NCI-H2107 (cell line): ENCODE measurements at regions not wholly inside any gene's neighbourhood (a gene's known extent, or its start where the extent isn't known, plus 50 kb on each side); places are given as distances from the start of the nearest gene placed in this dataset.
"Not testable (repeated sequence)": the region's sequence is repeated elsewhere in the genome, so short reads cannot be mapped to it uniquely, and the experiment has no call there.

Experiments
- DNase-seq: peaks from one replicate; lab custom pipeline; 2025; lab: John Stamatoyannopoulos, UW

DNA sequence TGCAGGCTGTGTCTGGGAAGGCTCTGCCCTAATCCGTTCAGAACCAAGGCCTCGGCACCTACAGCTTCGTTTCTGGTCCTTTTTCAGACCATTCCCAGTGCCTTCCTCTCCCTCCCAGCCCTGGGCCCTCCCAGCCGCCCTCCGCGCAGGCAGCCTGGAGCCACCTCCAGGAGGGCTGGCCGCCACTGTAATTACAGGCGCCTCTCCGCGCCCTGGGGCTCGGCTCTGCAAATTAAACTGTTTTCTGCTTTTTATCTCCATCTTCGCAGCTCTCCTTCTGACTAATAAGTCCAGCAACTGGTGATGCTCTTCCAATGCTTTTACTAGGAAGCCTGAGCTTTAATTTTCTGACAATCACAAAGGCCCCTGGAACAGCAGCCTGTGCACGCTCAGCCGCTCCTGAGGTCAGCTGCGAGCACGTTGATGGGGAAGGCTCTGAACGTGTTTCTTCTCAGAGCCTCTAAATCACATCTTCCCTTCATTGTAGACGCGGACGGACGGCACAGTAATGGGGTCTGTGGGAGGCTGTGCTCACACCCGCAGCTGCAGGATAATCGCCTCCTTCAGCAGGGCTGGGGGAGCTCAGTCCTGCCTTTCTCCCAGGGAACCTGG, 194.6 kb downstream of the DLL1 start:
- no peak for DNase-seq

DNA sequence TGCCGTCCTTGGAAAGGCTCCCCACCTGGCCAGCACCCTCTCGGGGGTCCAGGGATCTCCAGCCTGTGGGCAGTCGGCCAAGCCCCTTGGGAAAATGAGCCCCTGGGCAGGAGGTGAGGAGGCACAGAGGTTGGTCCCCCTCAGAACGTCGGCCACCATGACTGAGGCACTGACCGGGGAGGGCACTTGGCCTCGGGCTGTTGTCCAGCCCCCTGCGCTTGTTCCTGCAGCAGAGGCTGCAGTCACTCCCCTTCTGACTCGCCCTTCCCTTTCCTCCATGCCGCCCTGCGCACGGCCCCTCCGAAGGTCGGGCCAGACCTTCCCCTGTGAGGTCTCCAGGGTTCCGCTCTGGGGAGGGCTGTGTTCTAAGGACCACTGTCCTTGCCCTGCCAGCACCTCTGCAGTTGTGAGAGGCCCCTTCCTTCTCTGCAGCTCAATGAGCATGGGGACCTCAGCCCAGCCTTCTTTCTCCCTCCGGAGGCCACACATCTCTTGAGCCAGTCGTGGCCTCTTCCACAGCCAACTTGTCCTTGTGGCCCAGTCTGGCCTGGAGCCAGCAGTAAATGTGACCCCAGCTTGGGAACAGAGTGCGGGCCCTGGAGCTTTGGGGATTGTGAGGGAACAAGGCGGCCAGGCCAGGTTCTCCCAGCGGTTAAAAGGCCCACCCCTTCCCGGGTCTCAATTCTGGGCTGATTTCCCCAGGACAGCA, 195.5 kb downstream of the DLL1 start:
- DNase-seq = no peak

DNA sequence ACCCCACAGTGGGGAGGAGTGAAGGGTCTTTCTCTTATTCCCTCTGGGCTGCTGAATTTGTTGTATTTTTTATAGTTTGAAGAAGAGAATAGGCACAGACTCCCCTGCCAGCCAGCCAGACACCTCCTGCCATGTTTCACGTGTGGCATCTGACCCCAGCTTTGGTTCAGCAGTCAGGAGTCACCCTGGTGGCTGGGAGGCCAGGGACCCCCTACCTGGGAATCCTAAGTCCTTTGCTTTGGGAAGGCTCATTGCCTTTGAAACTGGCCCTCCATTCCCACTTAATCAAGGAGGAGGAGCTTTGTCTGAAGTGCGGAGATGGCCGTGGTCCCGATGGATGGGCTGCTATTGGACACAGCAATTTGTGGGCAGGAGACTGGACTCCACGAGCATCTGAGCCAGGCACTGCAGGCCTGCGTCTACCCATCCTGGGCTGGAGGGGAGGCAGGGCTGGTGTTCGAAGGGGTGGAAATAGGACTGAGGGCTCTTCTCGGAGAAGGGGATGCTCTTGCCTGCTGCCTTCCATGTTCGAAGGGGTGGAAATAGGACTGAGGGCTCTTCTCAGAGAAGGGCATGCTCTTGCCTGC, 196.1 kb downstream of the DLL1 start:
- DNase-seq = no peak

DNA sequence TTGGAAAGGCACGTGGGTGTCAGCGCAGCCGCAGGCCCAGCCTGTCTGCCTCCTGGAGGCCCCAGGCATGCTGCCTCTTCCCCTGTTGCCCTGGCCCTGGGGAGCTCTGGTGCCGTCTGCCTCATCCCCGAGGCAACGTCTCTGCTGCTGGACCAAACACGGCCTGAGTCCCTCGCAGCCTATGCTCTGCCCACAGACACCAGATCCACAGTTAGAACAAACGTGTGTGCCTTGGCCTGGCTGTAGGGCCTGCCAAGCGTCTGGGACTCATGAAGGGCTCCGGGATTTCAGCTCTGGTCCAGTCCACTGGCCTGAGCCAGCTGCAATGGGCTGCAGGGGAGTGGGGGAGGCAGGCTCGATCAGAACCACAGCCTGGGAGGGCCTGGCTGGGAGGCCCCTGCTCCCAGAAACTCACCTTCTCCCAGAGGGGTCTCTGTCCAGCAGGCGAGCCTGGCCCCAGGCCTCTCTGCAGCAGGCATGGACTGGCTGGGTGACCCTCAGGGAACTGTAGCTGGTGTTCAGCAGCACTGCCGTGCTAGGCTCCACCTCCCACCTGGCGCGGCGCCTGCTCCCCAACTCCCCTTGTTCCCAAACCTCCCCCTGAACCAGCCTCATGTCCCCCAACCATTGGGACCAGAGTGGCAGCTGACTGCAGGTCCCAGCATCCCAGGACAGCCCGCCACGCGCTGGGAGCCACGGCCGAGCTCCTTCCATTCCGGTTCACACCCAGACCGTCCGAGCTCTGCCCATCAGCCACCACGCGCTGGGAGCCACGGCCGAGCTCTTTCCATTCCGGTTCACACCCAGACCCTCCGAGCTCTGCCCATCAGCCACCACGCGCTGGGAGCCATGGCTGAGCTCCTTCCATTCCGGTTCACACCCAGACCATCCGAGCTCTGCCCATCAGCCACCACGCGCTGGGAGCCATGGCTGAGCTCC, 197.0 kb downstream of the DLL1 start:
- DNase-seq = no peak

DNA sequence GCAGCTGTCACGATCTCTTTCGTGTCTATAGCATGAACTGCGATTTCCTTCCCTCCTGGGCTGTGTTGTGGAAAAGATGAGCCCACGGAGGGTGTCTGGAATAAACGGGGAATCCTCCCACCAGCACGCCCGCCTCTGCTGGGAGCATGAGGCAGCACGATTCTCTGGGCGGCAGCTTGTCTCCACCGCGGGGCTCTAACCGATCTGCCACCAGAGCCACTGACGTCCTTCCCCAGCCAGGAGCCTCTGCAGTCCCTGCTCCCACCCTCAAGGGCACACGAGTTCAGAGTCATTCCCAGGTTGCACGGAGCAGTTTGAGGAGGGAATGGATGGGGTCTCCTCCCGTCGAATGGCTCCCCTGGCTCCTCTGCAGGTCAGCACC, 197.6 kb downstream of the DLL1 start:
- no peak for DNase-seq

DNA sequence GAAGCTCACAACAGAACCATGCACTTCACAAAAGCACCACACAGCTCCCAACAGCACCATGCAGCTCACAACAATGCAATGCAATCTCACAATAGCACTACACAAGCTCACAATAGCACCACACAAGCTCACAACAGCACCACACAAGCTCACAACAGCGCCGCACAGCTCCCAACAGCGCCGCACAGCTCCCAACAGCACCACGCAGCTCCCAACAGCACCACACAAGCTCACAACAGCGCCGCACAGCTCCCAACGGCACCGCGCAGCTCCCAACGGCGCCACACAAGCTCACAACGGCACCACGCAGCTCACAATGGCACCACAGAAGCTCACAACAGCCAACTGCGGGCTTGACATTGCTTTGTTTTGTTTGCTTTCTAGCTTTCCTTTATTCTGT, 198.1 kb downstream of the DLL1 start:
- no peak for DNase-seq

DNA sequence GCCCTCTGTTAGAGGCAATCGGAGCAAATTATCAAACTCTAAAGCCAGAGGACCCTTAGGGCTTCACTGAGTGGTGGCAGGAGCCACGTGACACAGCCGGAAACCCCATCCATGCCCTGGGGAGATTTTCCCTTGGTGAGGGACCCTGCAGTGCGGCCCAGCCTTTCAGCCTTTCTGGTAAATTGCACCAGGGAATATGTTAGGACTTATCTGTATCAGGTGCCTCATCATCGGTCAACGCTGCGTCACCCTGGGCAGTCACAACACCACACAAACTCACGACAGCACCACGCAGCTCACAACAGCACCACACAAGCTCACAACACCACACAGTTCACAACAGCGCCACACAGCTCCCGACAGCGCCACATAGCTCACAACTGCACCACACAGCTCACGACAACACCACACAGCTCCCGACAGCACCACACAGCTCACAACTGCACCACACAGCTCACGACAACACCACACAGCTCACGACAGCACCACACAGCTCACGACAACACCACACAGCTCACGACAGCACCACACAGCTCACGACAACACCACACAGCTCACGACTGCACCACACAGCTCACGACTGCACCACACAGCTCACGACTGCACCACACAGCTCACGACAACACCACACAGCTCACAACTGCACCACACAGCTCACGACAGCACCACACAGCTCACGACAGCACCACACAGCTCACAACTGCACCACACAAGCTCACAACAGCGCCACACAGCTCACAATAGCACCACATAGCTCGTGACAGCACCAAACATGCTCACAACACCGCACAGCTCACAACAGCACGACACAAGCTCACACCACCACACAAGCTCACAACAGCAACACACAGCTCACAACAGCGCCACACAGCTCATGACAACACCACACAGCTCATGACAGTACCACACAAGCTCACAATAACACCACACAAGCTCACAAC, 199.0 kb downstream of the DLL1 start:
- no peak for DNase-seq

DNA sequence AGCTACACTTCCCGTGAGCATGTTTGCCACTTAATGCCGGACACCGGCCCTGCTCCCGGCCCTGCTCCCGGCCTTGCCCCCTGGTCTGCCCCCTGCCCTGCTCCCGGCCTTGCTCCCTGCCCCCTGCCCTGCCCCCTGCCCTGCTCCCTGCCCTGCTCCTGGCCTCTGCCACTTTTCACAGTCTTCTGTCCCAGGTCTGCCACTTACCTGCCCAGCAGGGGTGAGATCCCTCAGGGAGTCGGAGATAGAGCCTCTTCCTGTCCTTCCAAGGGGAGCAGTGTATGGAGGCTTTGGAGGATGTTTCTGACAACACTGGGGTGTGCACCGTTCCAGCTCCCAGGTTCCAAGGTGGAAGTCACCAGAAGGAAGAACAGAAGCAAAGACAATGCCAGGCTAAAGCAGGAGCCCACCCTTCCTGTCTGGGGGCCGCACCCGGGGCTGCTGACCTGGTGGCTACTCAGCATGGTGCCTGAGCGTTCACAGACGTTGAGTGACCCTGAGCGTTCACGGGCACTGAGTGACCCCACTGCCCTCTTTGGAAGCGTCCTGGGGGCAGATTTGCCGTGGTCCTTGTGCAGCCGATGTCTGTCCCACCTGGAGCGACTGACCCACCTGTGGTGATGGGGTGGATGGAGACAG, 199.8 kb downstream of the DLL1 start:
- no peak for DNase-seq

DNA sequence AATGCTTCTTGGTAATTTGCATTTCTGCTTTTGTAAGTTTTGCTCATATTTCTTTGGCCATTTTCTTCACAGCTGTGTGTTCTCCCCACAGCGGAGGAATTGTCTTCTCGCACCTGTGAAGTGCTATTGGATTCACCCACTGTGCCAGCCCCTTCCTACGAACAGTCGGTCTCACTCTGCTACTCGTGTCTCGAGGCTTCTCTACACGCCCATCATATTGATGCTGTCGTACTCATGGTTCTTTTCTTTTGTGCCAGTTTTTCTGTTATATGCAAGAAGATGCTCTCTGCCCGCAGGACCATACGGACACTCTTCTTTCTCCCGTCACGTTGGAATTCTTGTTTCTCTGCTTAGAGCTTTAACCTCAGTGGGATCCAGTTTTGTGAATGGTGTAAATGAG, 200.3 kb downstream of the DLL1 start:
- no peak for DNase-seq

DNA sequence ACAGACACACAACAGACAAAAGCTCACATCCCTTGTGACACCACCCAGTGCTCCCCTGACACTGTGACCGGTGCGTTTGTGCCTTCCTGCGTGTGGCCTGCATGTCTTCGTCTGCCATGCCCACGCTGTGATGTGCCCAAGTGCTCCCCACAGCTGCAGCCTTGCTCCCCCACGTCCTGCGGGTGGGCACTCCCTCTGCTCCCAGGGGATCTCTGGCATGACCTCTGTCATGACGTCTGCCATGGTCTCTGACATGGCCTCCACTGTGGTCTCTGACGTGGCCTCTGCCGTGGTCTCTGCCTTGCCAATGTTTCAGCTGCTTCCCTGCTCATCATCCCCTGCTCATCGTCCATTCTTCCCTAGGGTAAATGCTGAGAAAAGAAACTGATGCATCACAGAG, 200.9 kb downstream of the DLL1 start:
- DNase-seq = no peak

DNA sequence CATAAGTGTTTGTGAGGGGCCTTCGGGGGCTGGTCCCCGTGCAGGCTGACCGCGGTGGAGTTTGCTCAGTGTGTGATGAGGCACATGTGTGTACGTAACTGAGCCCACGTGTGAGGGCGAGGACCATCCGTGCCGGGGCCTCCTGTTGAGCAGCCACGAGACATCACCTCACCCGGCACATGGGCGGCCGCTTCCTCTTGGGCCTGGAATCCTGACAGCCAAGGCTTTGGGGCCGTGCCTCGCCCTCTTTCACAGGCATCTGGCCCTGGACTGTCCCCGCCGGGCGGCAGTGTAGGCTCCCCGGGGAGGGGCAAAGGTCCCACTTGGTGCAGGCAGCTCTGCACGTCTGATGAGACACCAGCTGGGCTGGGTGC, 202.3 kb downstream of the DLL1 start:
- DNase-seq = no peak

DNA sequence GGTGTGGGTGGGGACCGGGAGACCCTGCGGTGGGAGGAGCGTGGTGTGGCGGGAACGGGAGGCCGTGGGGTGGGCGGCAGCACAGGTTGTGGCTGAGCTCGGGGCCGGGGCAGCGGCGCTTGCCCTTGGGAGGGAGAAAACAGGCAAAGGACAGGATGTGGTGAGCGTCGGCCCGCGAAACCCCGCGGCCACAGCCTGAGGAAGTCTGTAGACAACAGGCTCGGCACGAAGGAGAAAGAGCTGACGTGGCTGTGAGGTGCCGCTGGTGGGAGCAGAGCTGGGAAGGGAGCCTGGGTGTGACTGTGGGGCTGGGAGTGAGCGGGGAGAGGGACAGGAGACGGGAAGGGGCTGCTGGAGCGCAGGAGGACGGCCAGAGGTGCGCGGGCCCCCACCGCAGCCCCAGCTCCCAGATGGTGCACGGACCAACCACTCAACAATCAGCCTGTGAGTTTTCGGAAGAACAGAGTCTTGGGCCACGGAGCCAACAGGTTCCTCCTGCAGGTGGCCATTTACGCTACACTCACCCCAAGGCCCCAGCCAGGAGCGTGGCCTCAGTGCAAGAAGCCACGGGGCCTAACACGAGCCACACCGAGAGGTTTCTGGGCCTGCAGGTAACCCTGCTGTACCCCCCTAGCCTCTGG, 202.8 kb downstream of the DLL1 start:
- DNase-seq = no peak

DNA sequence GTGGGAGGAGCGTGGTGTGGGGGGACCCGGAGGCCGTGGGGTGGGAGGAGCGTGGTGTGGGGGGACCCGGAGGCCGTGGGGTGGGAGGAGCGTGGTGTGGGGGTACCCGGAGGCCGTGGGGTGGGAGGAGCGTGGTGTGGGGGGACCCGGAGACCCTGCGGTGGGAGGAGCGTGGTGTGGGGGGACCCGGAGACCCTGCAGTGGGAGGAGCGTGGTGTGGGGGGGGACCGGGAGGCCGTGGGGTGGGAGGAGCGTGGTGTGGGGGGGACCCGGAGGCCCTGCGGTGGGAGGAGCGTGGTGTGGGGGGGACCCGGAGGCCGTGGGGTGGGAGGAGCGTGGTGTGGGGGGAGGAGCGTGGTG, 203.5 kb downstream of the DLL1 start:
- not testable (repeated sequence) for DNase-seq

DNA sequence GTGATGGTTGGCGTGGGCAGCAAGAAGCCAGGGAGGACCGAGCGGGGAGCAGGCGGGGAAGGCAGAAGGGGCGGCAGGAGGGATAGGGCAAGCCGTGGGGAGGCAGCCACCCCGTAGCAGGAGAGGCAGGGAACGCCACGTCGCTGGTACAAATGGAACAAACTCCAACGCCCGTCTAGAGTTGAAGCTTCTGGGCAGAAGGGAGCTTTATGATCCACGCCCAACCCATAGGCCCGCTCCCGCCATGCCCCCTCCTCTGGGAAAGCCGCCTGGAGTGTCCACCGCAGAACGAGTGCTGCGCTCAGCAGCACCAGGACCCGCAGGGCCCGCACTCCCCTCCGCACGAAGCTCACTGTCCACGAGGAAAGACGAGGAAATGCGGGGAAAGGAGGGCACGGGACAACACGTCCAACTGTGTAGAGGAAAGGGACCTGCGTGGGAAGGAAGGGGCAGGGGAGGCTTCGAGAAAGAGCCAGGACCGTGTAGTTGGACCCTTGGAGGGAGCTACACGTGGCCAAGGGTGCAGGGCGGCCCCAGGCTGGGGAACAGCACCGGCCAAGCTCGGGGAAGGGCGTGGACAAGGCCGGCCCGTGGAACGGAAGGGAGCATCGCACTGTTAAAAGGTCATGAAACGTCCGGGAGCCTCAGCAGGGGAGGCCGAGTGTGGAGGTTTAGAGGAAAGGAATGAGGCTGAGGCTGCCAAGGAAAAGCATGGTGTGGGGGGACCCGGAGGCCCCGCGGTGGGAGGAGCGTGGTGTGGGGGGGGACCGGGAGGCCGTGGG, 204.0 kb downstream of the DLL1 start:
- no peak for DNase-seq

DNA sequence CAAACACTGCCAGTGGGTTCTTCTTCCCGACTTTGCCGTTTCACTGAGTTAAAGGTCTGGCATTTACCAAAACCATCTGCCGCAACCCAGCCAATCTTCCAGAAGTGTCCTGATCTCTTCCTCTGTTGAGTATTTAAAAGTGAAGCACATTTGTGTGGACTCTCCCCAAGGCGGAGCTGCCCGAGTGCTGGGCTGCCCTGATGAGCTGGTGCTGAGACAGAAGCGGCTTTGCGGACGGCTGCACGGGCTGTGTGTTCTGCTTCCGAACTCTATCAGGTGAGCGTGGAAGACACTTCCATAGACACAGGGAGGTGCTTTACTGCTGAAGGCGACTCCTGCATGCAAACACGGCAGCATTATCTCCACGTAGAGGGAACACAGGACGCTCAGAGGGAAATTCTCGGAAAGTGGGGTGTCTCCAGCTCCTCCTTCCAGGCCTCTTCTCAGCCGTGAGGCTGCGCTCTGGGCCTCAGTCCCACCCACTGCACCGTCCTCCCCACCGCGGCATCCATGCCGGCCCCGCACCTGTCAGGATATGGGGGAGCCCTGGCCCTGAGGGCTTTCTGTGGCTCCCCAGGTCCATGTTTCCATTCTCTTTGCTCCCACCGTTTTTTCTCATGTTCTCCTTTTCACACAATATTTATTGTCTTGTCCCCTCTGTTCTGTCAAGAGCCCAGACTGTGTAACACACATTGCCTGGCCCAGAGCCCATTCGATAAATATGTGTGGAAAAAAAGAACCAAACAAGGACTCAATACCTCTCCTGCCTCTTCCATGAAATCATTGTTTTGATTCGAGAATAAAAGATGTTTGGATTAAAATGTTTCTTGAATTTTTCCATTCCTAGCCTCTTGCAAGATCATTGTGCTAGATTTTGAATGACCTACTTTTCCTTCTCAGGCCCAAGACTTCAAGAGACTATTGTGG, 205.1 kb downstream of the DLL1 start:
- no peak for DNase-seq

DNA sequence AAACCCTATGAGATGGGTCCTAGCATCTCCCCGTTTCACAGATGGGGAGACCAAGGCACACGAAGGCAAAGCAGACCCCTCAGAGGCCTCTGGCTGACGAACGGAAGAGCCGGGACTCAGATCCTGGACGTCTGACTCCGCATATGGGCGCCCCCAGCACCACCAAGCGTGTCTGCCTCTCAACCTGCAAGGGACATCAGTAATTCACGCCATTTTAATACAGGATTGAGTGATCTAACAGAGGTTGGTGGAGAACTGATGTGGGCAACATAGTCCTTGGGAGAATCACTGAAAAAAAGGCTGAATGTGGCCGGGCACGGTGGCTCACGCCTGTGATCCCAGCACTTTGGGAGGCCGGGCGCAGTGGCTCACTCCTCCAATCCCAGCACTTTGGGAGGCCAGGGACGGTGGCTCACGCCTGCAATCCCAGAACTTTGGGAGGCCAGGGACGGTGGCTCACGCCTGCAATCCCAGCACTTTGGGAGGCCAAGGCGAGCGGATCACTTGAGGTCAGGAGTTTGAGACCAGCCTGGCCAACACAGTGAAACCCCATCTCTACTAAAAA, 206.6 kb downstream of the DLL1 start:
- no peak for DNase-seq

DNA sequence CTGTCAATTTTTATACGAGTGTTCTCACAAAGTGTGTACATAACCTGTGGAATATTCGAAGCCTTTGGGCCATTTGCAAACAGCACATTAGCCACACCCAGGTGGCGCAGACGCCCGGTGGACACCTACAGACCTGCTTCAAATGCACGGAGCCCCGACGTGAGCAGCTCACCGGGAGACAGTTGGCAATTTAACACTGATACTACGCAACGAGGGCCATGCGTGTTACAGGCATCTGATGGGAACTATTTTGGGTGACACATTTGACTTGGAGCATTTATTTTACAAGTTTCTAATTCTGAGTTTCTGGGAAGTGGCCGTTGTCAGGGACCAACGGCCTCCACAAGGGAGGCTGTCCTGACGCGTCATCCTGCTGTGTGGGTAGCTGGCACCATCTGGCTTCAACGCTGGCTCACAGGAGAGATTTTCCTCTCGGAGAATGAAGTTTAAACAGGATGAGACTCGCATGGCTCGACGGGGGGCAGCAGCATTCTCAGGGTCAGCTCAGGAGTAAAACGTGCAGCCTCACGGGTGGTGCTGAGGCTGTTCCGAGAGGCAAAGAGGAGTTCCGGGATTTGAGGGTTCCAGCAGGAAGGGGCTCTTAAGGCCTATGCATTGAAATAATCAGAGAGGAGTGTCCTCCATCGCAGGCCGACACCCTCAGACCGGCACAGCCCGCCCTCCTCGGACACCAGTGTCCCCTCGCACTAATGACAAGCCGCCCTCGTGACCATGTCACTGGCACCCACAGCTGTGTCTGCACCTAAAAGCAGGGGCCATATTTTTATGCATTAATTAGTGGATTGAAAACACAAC, 207.4 kb downstream of the DLL1 start:
- DNase-seq = no peak
